OCI-LY3 (cell line): ENCODE measurements at regions not wholly inside any gene's neighbourhood (a gene's known extent, or its start where the extent isn't known, plus 50 kb on each side); places are given as distances from the start of the nearest gene placed in this dataset.

Experiments used
- EZH2phosphoT487 ChIP-seq: fragments of 200-600 bp; shearing (Covaris generic); IDR thresholded peaks from 2 replicates; pipeline ENCODE4 v1.6.1; 2018; ENCODE audit warnings: antibody characterized with exemption, mixed run types, low read depth
- TF ChIP-seq, protein P1 (sequence below): fragments of 200-600, 300-600 bp; sonication (generic); IDR thresholded peaks from 2 replicates; pipeline ENCODE4 v1.5.1; 2014; ENCODE audit warnings: antibody characterized with exemption, low read length, low read depth

DNA sequence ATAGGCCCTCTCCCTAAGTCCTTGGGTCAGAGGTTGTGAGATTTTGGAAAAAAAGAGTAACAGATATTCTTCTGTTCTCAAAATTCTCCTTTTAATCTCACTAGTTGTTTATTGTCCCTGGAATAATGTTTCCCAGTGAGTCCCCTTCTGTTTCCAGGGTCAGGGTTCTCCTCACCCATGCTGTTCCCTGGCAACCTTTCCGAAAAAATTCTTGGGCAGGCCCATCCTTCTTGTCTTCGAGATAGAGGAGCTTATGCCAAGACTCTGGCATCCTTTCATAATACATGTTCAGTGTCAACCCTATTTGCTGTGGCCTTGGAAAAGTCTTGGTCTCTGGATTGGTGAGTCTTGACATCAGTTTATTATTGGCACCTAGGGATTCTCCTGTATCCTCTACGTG lies 212.4 kb upstream of the FAR2 start:
- TF ChIP-seq, protein P1, sequence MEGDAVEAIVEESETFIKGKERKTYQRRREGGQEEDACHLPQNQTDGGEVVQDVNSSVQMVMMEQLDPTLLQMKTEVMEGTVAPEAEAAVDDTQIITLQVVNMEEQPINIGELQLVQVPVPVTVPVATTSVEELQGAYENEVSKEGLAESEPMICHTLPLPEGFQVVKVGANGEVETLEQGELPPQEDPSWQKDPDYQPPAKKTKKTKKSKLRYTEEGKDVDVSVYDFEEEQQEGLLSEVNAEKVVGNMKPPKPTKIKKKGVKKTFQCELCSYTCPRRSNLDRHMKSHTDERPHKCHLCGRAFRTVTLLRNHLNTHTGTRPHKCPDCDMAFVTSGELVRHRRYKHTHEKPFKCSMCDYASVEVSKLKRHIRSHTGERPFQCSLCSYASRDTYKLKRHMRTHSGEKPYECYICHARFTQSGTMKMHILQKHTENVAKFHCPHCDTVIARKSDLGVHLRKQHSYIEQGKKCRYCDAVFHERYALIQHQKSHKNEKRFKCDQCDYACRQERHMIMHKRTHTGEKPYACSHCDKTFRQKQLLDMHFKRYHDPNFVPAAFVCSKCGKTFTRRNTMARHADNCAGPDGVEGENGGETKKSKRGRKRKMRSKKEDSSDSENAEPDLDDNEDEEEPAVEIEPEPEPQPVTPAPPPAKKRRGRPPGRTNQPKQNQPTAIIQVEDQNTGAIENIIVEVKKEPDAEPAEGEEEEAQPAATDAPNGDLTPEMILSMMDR: no peak
- TF ChIP-seq EZH2phosphoT487: no peak
